PC-9 (cell line): ENCODE measurements at regions not wholly inside any gene's neighbourhood (a gene's known extent, or its start where the extent isn't known, plus 50 kb on each side); places are given as distances from the start of the nearest gene placed in this dataset.

ENCODE experiments used
- EZH2 ChIP-seq: fragments of 200-600 bp; sonication (generic); IDR thresholded peaks from 2 replicates; pipeline ENCODE4 v1.8.0; 2017; ENCODE audit warnings: antibody characterized with exemption, low read depth
- TF ChIP-seq, protein P1 (sequence below): fragments of 200-600 bp; sonication (generic); conservative IDR thresholded peaks from 2 replicates; pipeline ENCODE4 v1.6.1; 2017; ENCODE audit warnings: mixed run types, antibody characterized with exemption, mild to moderate bottlenecking, moderate library complexity

DNA sequence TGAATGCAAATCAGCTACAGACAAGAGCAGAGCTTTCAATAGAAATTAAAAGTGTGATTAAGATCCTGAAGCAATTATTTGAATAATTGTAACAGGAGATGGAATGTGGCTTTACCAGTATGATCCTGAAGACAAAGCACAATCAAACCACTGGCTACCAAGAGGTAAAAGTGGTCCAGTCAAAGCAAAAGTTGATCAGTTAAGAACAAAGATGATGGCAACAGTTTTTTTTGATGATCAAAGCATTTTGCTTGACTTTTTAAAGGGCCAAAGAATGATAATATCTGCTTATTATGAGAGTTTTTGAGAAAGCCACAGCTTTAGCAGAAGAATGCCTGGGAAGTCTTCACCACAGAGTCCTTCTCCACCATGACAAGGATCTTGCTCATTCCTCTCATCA is 409.2 kb downstream of the CSNK1G3 start:
- TF ChIP-seq, protein P1, sequence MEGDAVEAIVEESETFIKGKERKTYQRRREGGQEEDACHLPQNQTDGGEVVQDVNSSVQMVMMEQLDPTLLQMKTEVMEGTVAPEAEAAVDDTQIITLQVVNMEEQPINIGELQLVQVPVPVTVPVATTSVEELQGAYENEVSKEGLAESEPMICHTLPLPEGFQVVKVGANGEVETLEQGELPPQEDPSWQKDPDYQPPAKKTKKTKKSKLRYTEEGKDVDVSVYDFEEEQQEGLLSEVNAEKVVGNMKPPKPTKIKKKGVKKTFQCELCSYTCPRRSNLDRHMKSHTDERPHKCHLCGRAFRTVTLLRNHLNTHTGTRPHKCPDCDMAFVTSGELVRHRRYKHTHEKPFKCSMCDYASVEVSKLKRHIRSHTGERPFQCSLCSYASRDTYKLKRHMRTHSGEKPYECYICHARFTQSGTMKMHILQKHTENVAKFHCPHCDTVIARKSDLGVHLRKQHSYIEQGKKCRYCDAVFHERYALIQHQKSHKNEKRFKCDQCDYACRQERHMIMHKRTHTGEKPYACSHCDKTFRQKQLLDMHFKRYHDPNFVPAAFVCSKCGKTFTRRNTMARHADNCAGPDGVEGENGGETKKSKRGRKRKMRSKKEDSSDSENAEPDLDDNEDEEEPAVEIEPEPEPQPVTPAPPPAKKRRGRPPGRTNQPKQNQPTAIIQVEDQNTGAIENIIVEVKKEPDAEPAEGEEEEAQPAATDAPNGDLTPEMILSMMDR = no peak
- TF ChIP-seq EZH2 = no peak
